Activated T-helper 2 cell treated with anti-CD3 and anti-CD28 coated beads, Interferon-gamma antibody, Interleukin-2, Interleukin-4, amounts not matched to agents 10 μg/mL and 5 μg/mL and 100 μg/mL, durations not matched to agents 14 hours and 24 hours and 36 hours (primary cell): ENCODE measurements at regions not wholly inside any gene's neighbourhood (a gene's known extent, or its start where the extent isn't known, plus 50 kb on each side); places are given as distances from the start of the nearest gene placed in this dataset.

Source experiments
- DNase-seq: peaks from one replicate; pipeline ENCODE4 v3.0.0; 2021; ENCODE audit warnings: low spot score
- H3K27ac Mint-ChIP-seq: one replicate; pipeline ENCODE4 v1.8.0; 2021; ENCODE audit warnings: mixed read lengths
- H3K27me3 Mint-ChIP-seq: one replicate; pipeline ENCODE4 v1.8.0; 2021; ENCODE audit warnings: low read depth, mixed read lengths
- H3K36me3 Mint-ChIP-seq: one replicate; pipeline ENCODE4 v1.8.0; 2021; ENCODE audit warnings: low read depth, mixed read lengths
- H3K4me1 Mint-ChIP-seq: one replicate; pipeline ENCODE4 v1.8.0; 2021; ENCODE audit warnings: low read depth, mixed read lengths
- H3K4me3 Mint-ChIP-seq: one replicate; pipeline ENCODE4 v1.8.0; 2021; ENCODE audit warnings: low read depth, mild to moderate bottlenecking, moderate library complexity, mixed read lengths
- H3K9me3 Mint-ChIP-seq: one replicate; pipeline ENCODE4 v1.8.0; 2021; ENCODE audit warnings: mixed read lengths
- intact Hi-C: fragments of 100-400 bp; cut with micrococcal nuclease; formaldehyde crosslinking; loops from one replicate; pipeline ENCODE4 v1.15.1; 2023

- peaks cover 3% of the 10 kb centered on the region for H3K9me3 Mint-ChIP-seq
- H3K4me3 Mint-ChIP-seq: no peak overlapping the region
- DNase-seq: no peak
- intact Hi-C loops: no loop called here
- no peaks in the 10 kb centered on the region for H3K4me1 Mint-ChIP-seq
- H3K36me3 Mint-ChIP-seq: no peaks in the 10 kb centered on the region
- H3K27ac Mint-ChIP-seq: no peak overlapping the region
- H3K27me3 Mint-ChIP-seq: no peaks in the 10 kb centered on the region
Measured at GRCh38 chr4:129862461-129862860, 766.5 kb downstream of the C4orf33 start.

- Mint-ChIP-seq H3K27me3 (no peaks in the 10 kb centered on the region), H3K36me3 (no peaks in the 10 kb centered on the region), H3K9me3 (peaks cover 3% of the 10 kb centered on the region), H3K27ac (no peak overlapping the region), H3K4me1 (no peaks in the 10 kb centered on the region), H3K4me3 (no peak overlapping the region)
- DNase-seq: no peak
- intact Hi-C loops: no loop called here
Measured at GRCh38 chr4:129863206-129863605, 767.3 kb downstream of the C4orf33 start.

GRCh38 chr4:129883996-129884395, 788.0 kb downstream of the C4orf33 start:
- no peaks in the 10 kb centered on the region for H3K4me1 Mint-ChIP-seq
- no peaks in the 10 kb centered on the region for H3K36me3 Mint-ChIP-seq
- peaks cover 7% of the 10 kb centered on the region for H3K9me3 Mint-ChIP-seq
- no peaks in the 10 kb centered on the region for H3K27me3 Mint-ChIP-seq
- DNase-seq: no peak
- intact Hi-C loops: no loop called here
- no peak overlapping the region for H3K4me3 Mint-ChIP-seq
- no peak overlapping the region for H3K27ac Mint-ChIP-seq

GRCh38 chr4:129897111-129897510, 801.2 kb downstream of the C4orf33 start:
- H3K27me3 Mint-ChIP-seq: no peaks in the 10 kb centered on the region
- H3K4me1 Mint-ChIP-seq: no peaks in the 10 kb centered on the region
- no peak overlapping the region for H3K4me3 Mint-ChIP-seq
- no peak for DNase-seq
- no peaks in the 10 kb centered on the region for H3K9me3 Mint-ChIP-seq
- H3K27ac Mint-ChIP-seq: no peak overlapping the region
- no peaks in the 10 kb centered on the region for H3K36me3 Mint-ChIP-seq
- intact Hi-C loops: no loop called here

- DNase-seq: no peak
- H3K27ac Mint-ChIP-seq: no peak overlapping the region
- no peaks in the 10 kb centered on the region for H3K27me3 Mint-ChIP-seq
- intact Hi-C loops: no loop called here
- no peaks in the 10 kb centered on the region for H3K4me1 Mint-ChIP-seq
- H3K4me3 Mint-ChIP-seq: no peak overlapping the region
- no peaks in the 10 kb centered on the region for H3K9me3 Mint-ChIP-seq
- no peaks in the 10 kb centered on the region for H3K36me3 Mint-ChIP-seq
Measured at GRCh38 chr4:129899849-129900248, 803.9 kb downstream of the C4orf33 start.

- Mint-ChIP-seq H3K4me1 (no peaks in the 10 kb centered on the region), H3K4me3 (no peak overlapping the region), H3K36me3 (no peaks in the 10 kb centered on the region), H3K27ac (no peak overlapping the region), H3K9me3 (no peaks in the 10 kb centered on the region), H3K27me3 (no peaks in the 10 kb centered on the region)
- intact Hi-C loops: no loop called here
- no peak for DNase-seq
Measured at GRCh38 chr4:129900430-129900953, 804.5 kb downstream of the C4orf33 start.

GRCh38 chr4:129901205-129901604, 805.3 kb downstream of the C4orf33 start:
- Mint-ChIP-seq H3K36me3 (no peaks in the 10 kb centered on the region), H3K4me1 (no peaks in the 10 kb centered on the region), H3K4me3 (no peak overlapping the region), H3K9me3 (no peaks in the 10 kb centered on the region), H3K27me3 (no peaks in the 10 kb centered on the region), H3K27ac (no peak overlapping the region)
- DNase-seq: no peak
- intact Hi-C loops: no loop called here

- Mint-ChIP-seq H3K27me3 (no peaks in the 10 kb centered on the region), H3K27ac (no peak overlapping the region), H3K4me3 (no peak overlapping the region), H3K9me3 (no peaks in the 10 kb centered on the region), H3K36me3 (no peaks in the 10 kb centered on the region), H3K4me1 (no peaks in the 10 kb centered on the region)
- intact Hi-C loops: no loop called here
- DNase-seq: no peak
Measured at GRCh38 chr4:129903861-129904260, 807.9 kb downstream of the C4orf33 start.

- intact Hi-C loops: no loop called here
- Mint-ChIP-seq H3K27ac (no peak overlapping the region), H3K36me3 (no peaks in the 10 kb centered on the region), H3K4me1 (no peaks in the 10 kb centered on the region), H3K27me3 (no peaks in the 10 kb centered on the region), H3K4me3 (no peak overlapping the region), H3K9me3 (peaks cover 6% of the 10 kb centered on the region)
- DNase-seq: no peak
Measured at GRCh38 chr4:129905256-129905655, 809.3 kb downstream of the C4orf33 start.

GRCh38 chr4:129908117-129908516, 812.2 kb downstream of the C4orf33 start:
- intact Hi-C loops: no loop called here
- Mint-ChIP-seq H3K4me3 (no peak overlapping the region), H3K27me3 (no peaks in the 10 kb centered on the region), H3K9me3 (peaks cover 6% of the 10 kb centered on the region), H3K36me3 (no peaks in the 10 kb centered on the region), H3K4me1 (no peaks in the 10 kb centered on the region), H3K27ac (no peak overlapping the region)
- no peak for DNase-seq

GRCh38 chr4:129916991-129917390, 821.0 kb downstream of the C4orf33 start:
- intact Hi-C loops: no loop called here
- no peak for DNase-seq
- Mint-ChIP-seq H3K27ac (no peak overlapping the region), H3K4me1 (no peaks in the 10 kb centered on the region), H3K27me3 (no peaks in the 10 kb centered on the region), H3K9me3 (no peaks in the 10 kb centered on the region), H3K4me3 (no peak overlapping the region), H3K36me3 (no peaks in the 10 kb centered on the region)

- Mint-ChIP-seq H3K27ac (no peak overlapping the region), H3K4me3 (no peak overlapping the region), H3K27me3 (no peaks in the 10 kb centered on the region), H3K4me1 (no peaks in the 10 kb centered on the region), H3K36me3 (no peaks in the 10 kb centered on the region), H3K9me3 (no peaks in the 10 kb centered on the region)
- intact Hi-C loops: no loop called here
- DNase-seq: no peak
Measured at GRCh38 chr4:129917651-129918050, 821.7 kb downstream of the C4orf33 start.

- no peak for DNase-seq
- H3K27ac Mint-ChIP-seq: no peak overlapping the region
- H3K27me3 Mint-ChIP-seq: no peaks in the 10 kb centered on the region
- no peaks in the 10 kb centered on the region for H3K9me3 Mint-ChIP-seq
- H3K4me1 Mint-ChIP-seq: no peaks in the 10 kb centered on the region
- no peak overlapping the region for H3K4me3 Mint-ChIP-seq
- H3K36me3 Mint-ChIP-seq: no peaks in the 10 kb centered on the region
- intact Hi-C loops: no loop called here
Measured at GRCh38 chr4:129926936-129927335, 831.0 kb downstream of the C4orf33 start.

GRCh38 chr4:129929052-129929451, 833.1 kb downstream of the C4orf33 start:
- no peak for DNase-seq
- Mint-ChIP-seq H3K36me3 (no peaks in the 10 kb centered on the region), H3K27me3 (no peaks in the 10 kb centered on the region), H3K4me3 (no peak overlapping the region), H3K27ac (no peak overlapping the region), H3K4me1 (no peaks in the 10 kb centered on the region), H3K9me3 (no peaks in the 10 kb centered on the region)
- intact Hi-C loops: no loop called here
